Activated CD8-positive, alpha-beta T cell treated with anti-CD3 and anti-CD28 coated beads for 36 hours (primary cell): ENCODE measurements at regions not wholly inside any gene's neighbourhood (a gene's known extent, or its start where the extent isn't known, plus 50 kb on each side); places are given as distances from the start of the nearest gene placed in this dataset.

Experiments
- ATAC-seq: fragments of 200-7000 bp; cut with Tn5 transposase; one replicate; pipeline ENCODE4 v1.10.0; 2021; ENCODE audit warnings: mild to moderate bottlenecking, moderate library complexity
- CTCF ChIA-PET: fragments of 350-600 bp; sonication (Branson Sonifier 250); formaldehyde crosslinking; loops from one replicate; lab custom pipeline; 2021; ENCODE audit warnings: antibody characterized with exemption; lab: Charles Lee
- POLR2A ChIA-PET: fragments of 350-600 bp; sonication (Branson Sonifier 250); formaldehyde crosslinking; loops from one replicate; lab custom pipeline; 2021; ENCODE audit warnings: antibody characterized with exemption; lab: Charles Lee
- DNase-seq: peaks from one replicate; pipeline ENCODE4 v3.0.0-alpha.2; 2020
- H3K27ac Mint-ChIP-seq: one replicate; pipeline ENCODE4 v1.8.0; 2021; ENCODE audit warnings: mild to moderate bottlenecking, mixed read lengths
- H3K27me3 Mint-ChIP-seq: one replicate; pipeline ENCODE4 v1.8.0; 2021; ENCODE audit warnings: mixed read lengths
- H3K36me3 Mint-ChIP-seq: one replicate; pipeline ENCODE4 v1.8.0; 2021; ENCODE audit warnings: low read depth, mixed read lengths
- H3K4me1 Mint-ChIP-seq: one replicate; pipeline ENCODE4 v1.8.0; 2021; ENCODE audit warnings: low read depth, mixed read lengths
- H3K4me3 Mint-ChIP-seq: one replicate; pipeline ENCODE4 v1.8.0; 2021; ENCODE audit warnings: mild to moderate bottlenecking, moderate library complexity, mixed read lengths
- H3K9me3 Mint-ChIP-seq: one replicate; pipeline ENCODE4 v1.8.0; 2021; ENCODE audit warnings: mixed read lengths
- intact Hi-C: fragments of 100-400 bp; cut with micrococcal nuclease; formaldehyde crosslinking; loops from one replicate; pipeline ENCODE4 v1.10.0; 2022
- TF ChIP-seq, protein P1 (sequence below): fragments of 200-600 bp; IDR thresholded peaks from one replicate; pipeline ENCODE4 v1.8.0; 2022; ENCODE audit warnings: antibody characterized with exemption, mild to moderate bottlenecking

DNA sequence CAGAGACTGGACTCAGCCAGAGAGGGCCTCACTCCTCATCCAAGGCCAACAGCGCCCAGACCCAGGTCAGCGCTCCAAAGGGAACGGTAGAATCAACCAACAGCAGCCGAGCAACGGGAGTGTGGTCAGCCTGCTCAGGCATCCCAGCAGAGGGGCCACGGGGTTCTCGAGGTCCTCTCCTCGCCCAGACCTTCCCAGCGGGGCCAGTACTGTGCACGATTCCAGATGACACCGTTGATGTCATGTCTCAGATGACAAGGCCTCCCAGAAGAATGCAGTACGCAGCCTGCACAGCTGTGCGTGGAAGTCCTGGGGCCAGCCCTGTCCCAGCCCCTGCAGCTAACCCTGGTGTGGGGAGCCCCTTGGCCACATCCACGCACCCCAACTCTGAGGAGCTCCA, 141.0 kb upstream of the PPP1R26 start:
- TF ChIP-seq, protein P1, sequence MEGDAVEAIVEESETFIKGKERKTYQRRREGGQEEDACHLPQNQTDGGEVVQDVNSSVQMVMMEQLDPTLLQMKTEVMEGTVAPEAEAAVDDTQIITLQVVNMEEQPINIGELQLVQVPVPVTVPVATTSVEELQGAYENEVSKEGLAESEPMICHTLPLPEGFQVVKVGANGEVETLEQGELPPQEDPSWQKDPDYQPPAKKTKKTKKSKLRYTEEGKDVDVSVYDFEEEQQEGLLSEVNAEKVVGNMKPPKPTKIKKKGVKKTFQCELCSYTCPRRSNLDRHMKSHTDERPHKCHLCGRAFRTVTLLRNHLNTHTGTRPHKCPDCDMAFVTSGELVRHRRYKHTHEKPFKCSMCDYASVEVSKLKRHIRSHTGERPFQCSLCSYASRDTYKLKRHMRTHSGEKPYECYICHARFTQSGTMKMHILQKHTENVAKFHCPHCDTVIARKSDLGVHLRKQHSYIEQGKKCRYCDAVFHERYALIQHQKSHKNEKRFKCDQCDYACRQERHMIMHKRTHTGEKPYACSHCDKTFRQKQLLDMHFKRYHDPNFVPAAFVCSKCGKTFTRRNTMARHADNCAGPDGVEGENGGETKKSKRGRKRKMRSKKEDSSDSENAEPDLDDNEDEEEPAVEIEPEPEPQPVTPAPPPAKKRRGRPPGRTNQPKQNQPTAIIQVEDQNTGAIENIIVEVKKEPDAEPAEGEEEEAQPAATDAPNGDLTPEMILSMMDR, result no peak
- ChIA-PET CTCF (no interaction called here), POLR2A (no interaction called here)
- Mint-ChIP-seq H3K27ac (no peak overlapping the region), H3K36me3 (no peaks in the 10 kb centered on the region), H3K4me3 (no peak overlapping the region), H3K4me1 (no peaks in the 10 kb centered on the region), H3K9me3 (no peaks in the 10 kb centered on the region), H3K27me3 (no peaks in the 10 kb centered on the region)
- DNase-seq (no peak), ATAC-seq (no peak)
- intact Hi-C loops, result no loop called here

DNA sequence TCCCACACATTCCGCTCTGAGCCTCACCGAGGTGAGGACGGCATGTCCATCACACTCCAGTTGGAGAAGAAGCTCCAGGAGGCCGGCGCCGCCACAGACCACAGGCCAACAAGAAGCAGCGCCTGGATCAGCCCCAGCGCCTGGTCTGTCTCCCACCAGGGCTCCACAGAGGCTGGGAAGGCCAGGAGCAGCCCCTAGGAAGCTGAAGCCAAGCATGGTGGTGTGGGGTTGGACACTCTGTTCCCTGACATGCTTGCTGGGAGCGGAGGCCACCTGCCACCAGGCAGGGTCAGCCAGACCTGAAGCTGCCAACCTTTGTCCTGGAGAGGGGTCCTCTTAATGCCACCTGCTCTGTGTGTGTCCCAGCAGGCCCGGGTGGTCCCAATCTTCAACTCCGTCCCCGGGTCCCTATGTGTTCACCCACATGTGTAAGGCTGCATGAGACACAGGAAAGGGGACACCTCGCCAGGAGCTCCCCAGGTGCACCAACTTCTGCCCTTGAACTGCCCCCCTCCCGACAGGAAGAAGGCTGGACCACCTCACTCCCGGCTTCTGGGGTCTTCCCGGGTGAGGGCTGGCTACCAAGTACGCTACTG, 140.1 kb upstream of the PPP1R26 start:
- no peak for ATAC-seq
- POLR2A ChIA-PET, result no interaction called here
- CTCF ChIA-PET, result no interaction called here
- no peaks in the 10 kb centered on the region for H3K9me3 Mint-ChIP-seq
- intact Hi-C loops, result no loop called here
- H3K4me3 Mint-ChIP-seq, result no peak overlapping the region
- H3K27me3 Mint-ChIP-seq, result no peaks in the 10 kb centered on the region
- TF ChIP-seq, protein P1, result no peak
- H3K4me1 Mint-ChIP-seq, result no peaks in the 10 kb centered on the region
- no peaks in the 10 kb centered on the region for H3K36me3 Mint-ChIP-seq
- no peak overlapping the region for H3K27ac Mint-ChIP-seq
- DNase-seq, result no peak

DNA sequence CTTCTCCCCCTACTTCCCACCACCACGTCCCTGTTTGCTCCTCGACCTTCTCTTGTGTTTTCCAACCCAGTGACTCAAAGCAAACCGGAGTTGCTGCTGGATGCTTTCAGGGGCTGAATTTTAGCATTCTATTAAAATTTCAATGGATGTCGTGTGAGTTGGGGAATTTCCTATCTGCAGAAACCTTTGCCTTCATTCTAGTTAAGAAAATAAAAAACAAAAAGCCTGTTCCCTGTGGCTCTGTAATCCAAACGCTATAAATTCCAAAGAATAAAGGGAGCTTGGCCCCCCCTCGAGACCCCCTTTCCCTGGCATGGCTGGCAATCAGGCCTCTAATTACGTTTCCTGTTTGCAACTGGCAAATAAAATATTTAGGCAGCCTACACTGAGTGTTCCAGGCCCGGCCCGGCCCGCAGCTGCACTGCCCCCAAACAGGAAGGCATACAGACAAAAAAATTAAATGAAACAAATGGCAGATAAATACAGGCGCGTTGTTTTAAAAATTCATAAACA, 139.4 kb upstream of the PPP1R26 start:
- DNase-seq (no peak), ATAC-seq (no peak)
- H3K36me3 Mint-ChIP-seq, result no peaks in the 10 kb centered on the region
- ChIA-PET CTCF (no interaction called here), POLR2A (no interaction called here)
- H3K4me1 Mint-ChIP-seq, result no peaks in the 10 kb centered on the region
- TF ChIP-seq, protein P1, result no peak
- no peaks in the 10 kb centered on the region for H3K9me3 Mint-ChIP-seq
- H3K4me3 Mint-ChIP-seq, result no peak overlapping the region
- intact Hi-C loops, result loop anchor here (5.0 kb wide), 1 partner anchor 253 kb away; the partner anchor contains the start of gene OLFM1
- no peaks in the 10 kb centered on the region for H3K27me3 Mint-ChIP-seq
- H3K27ac Mint-ChIP-seq, result no peak overlapping the region

DNA sequence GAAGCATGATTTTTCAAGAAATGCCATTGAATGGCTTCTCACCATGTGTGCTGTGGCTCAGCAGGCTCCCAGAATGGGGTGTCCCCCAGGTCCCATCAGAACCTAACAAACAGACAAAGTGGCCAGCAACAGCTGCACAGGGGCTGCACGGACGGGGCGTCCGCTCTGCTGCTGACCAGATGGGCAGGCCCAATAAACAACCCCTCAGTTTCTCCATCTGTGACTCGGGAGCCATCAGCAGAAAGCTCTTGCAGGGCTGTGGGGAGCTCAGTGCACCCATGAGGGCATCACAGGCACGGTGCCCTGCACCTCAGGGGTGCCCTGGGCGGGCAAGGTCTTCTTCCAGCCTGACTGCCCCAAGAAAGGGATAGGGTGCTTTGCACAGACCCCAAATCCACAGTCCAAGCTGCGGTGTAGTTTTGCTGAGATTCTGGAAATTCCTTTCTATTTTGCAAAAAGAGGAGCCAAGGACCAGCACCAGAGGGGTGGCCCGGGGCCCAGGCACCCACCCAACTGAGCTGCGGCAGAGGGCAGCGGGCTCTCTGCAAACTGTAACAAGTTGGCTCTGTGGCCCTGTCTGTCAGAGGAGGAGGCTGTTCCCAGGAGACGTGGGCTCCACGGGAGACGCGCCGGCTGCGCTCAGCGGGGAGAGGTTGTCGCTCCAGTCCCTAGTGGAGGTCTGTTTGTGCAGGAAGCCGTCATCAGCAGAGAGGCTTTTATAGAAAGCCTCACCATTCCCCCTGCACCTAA, 138.7 kb upstream of the PPP1R26 start:
- Mint-ChIP-seq H3K27ac (no peak overlapping the region), H3K9me3 (no peaks in the 10 kb centered on the region), H3K27me3 (no peaks in the 10 kb centered on the region), H3K4me1 (no peaks in the 10 kb centered on the region), H3K36me3 (no peaks in the 10 kb centered on the region), H3K4me3 (no peak overlapping the region)
- CTCF ChIA-PET, result interaction anchor here (0.8 kb wide), 1 partner anchor 72 kb away, joined by 3 read pairs; no protein-coding TSS in a partner anchor
- POLR2A ChIA-PET, result no interaction called here
- intact Hi-C loops, result loop anchor here (5.0 kb wide), 1 partner anchor 254 kb away; the partner anchor contains the start of gene OLFM1
- DNase-seq (no peak), ATAC-seq (no peak)
- TF ChIP-seq, protein P1, result no peak
